Neuron (in vitro differentiated cells): ENCODE measurements at regions not wholly inside any gene's neighbourhood (a gene's known extent, or its start where the extent isn't known, plus 50 kb on each side); places are given as distances from the start of the nearest gene placed in this dataset.
A peak's percentile ranks its signal among the peaks of the same experiment; 100 is the strongest.

Source experiments
- H2AFZ ChIP-seq: one replicate; pipeline ENCODE4 v1.6.1; 2013; ENCODE audit warnings: low read depth, mild to moderate bottlenecking, inconsistent platforms, low read length, moderate library complexity
- H3K27me3 ChIP-seq: one replicate; pipeline ENCODE4 v1.6.1; 2013; ENCODE audit warnings: low read length; ENCODE audit not compliant: insufficient read depth
- H3K36me3 ChIP-seq: one replicate; pipeline ENCODE4 v1.6.1; 2013; ENCODE audit warnings: low read length; ENCODE audit not compliant: insufficient read depth
- H3K4me1 ChIP-seq: one replicate; pipeline ENCODE4 v1.6.1; 2013; ENCODE audit warnings: low read length; ENCODE audit not compliant: insufficient read depth
- H3K4me3 ChIP-seq: 2 replicates; pipeline ENCODE4 v1.5.1; 2013; ENCODE audit warnings: mild to moderate bottlenecking, low read length, moderate library complexity
- H3K9me3 ChIP-seq: one replicate; pipeline ENCODE4 v1.6.1; 2013; ENCODE audit warnings: low read length

DNA sequence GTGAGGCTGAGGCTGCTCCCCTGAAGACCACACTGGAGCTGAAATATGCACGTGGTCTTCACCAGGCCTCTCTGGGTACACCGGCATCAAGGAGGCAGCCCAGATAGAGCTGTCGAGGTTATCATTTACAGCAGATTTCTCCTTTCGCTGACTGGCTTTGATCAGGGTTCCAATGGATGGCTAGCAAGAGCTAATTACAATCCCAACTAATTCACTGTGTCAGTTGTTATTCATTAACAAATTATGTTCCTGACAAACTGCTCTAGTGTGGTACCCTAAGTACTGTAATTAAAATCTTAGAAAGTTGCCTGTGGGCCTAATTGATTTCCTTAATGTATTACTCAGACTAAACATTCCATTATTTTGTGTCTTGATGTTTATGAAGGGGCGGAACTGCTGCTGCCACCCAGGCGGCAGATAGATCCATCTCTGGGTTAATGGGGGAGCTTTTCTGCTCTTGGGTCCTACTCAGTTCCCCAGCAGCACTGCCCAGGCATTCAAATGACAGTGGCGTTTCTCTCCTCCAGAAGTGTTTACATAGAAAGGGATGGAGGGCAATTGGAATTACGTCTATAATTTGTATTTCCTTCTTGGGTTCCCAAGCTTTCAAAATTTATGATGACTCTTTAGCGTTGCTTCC lies 71.7 kb upstream of the RAD23B start:
- no peaks in the 10 kb centered on the region for H3K36me3 ChIP-seq
- H2AFZ ChIP-seq: no peak overlapping the region
- H3K4me1 ChIP-seq: peaks cover 3% of the 10 kb centered on the region
- H3K27me3 ChIP-seq: no peaks in the 10 kb centered on the region
- H3K9me3 ChIP-seq: no peaks in the 10 kb centered on the region
- no peak overlapping the region for H3K4me3 ChIP-seq

GRCh38 chr9:107212613-107213012 lies 70.5 kb upstream of the RAD23B start:
- H3K9me3 ChIP-seq: no peaks in the 10 kb centered on the region
- no peak overlapping the region for H2AFZ ChIP-seq
- peaks cover 3% of the 10 kb centered on the region for H3K4me1 ChIP-seq
- H3K4me3 ChIP-seq: no peak overlapping the region
- no peaks in the 10 kb centered on the region for H3K36me3 ChIP-seq
- H3K27me3 ChIP-seq: no peaks in the 10 kb centered on the region

GRCh38 chr9:107213080-107213479 lies 70.0 kb upstream of the RAD23B start:
- no peak overlapping the region for H2AFZ ChIP-seq
- H3K4me1 ChIP-seq: peaks cover 2% of the 10 kb centered on the region
- H3K27me3 ChIP-seq: no peaks in the 10 kb centered on the region
- no peaks in the 10 kb centered on the region for H3K36me3 ChIP-seq
- H3K4me3 ChIP-seq: no peak overlapping the region
- H3K9me3 ChIP-seq: no peaks in the 10 kb centered on the region

DNA sequence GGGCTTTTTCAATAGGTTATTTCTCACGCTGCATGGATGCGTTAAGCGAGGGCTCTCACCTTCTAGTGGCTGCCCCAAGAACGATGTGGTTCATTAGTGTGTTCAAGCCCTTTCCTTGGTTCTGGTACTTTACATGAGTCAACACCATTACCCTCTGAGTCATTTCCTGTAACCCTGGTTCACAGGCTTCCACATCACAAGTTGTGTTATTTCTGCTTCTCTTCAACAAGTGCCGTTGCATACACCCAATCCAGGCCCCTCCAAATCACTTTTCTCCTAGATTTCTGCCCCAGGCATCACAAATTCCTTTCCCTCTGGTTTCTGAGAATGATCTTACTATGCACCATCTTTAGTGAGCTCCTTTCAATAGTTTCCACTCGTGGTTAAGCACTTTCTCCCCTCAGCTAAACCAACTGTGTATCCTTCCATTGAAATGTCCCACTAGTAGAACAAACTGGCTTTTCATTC lies 69.5 kb upstream of the RAD23B start:
- Histone ChIP-seq H3K4me3 (no peak overlapping the region), H3K9me3 (no peaks in the 10 kb centered on the region), H2AFZ (no peak overlapping the region), H3K27me3 (no peaks in the 10 kb centered on the region), H3K36me3 (no peaks in the 10 kb centered on the region), H3K4me1 (no peaks in the 10 kb centered on the region)

DNA sequence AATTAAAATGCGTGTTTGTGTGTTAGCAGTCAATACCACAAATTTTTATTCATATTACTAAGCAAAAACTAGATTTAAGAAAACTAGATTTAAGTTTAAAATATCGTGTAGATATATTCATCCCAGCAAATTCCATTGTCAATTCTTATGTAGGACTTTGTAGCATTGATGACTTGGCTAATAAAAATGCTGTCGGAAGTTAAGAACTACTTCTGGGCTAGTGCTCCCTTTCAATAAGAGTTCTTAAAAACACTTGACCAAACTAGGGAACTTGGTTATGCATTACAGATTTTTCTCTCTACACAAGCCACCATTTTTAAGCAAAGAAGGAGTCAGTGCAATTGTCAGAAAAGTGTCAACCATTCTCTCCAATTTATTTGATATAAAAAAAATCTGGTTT lies 68.7 kb upstream of the RAD23B start:
- H3K9me3 ChIP-seq: no peaks in the 10 kb centered on the region
- no peak overlapping the region for H2AFZ ChIP-seq
- H3K4me3 ChIP-seq: no peak overlapping the region
- no peaks in the 10 kb centered on the region for H3K27me3 ChIP-seq
- no peaks in the 10 kb centered on the region for H3K36me3 ChIP-seq
- no peaks in the 10 kb centered on the region for H3K4me1 ChIP-seq

GRCh38 chr9:107214915-107215314 lies 68.2 kb upstream of the RAD23B start:
- H3K4me1 ChIP-seq: no peaks in the 10 kb centered on the region
- no peak overlapping the region for H2AFZ ChIP-seq
- no peaks in the 10 kb centered on the region for H3K36me3 ChIP-seq
- H3K9me3 ChIP-seq: no peaks in the 10 kb centered on the region
- no peak overlapping the region for H3K4me3 ChIP-seq
- H3K27me3 ChIP-seq: no peaks in the 10 kb centered on the region

DNA sequence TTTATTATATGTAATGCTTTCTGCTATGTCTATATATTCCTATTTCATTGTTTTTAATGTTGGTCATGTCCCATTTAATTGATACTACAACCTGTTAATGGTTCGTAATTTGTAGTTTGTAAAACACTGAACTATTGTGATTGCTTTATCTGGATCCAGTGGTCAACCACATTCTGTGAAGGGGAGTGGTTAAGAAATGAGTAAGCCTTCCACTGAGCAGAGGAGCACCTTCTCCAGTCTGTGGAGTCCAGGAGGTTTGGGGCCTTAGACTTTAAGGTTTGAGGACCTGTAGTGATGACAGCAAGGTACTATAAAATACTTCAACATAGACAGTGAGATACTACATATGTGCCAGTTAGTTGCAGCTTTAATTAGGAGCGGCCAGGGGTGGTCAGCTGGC lies 67.7 kb upstream of the RAD23B start:
- Histone ChIP-seq H3K27me3 (no peaks in the 10 kb centered on the region), H3K36me3 (no peaks in the 10 kb centered on the region), H3K4me1 (no peaks in the 10 kb centered on the region), H3K4me3 (no peak overlapping the region), H2AFZ (no peak overlapping the region), H3K9me3 (no peaks in the 10 kb centered on the region)

GRCh38 chr9:107216329-107216728 lies 66.8 kb upstream of the RAD23B start:
- no peaks in the 10 kb centered on the region for H3K9me3 ChIP-seq
- H3K36me3 ChIP-seq: no peaks in the 10 kb centered on the region
- no peak overlapping the region for H3K4me3 ChIP-seq
- H2AFZ ChIP-seq: no peak overlapping the region
- peaks cover 1% of the 10 kb centered on the region for H3K4me1 ChIP-seq
- no peaks in the 10 kb centered on the region for H3K27me3 ChIP-seq

GRCh38 chr9:107218829-107219485 lies 64.1 kb upstream of the RAD23B start:
- H3K27me3 ChIP-seq: no peaks in the 10 kb centered on the region
- no peak overlapping the region for H3K4me3 ChIP-seq
- H3K4me1 ChIP-seq: peaks cover 11% of the 10 kb centered on the region
- no peaks in the 10 kb centered on the region for H3K36me3 ChIP-seq
- no peaks in the 10 kb centered on the region for H3K9me3 ChIP-seq
- no peak overlapping the region for H2AFZ ChIP-seq

- Histone ChIP-seq H3K36me3 (no peaks in the 10 kb centered on the region), H3K9me3 (no peaks in the 10 kb centered on the region), H3K4me3 (no peak overlapping the region), H3K4me1 (peaks cover 11% of the 10 kb centered on the region), H2AFZ (no peak overlapping the region), H3K27me3 (no peaks in the 10 kb centered on the region)
These were observed 63.5 kb upstream of the RAD23B start for GRCh38 chr9:107219486-107220077.

DNA sequence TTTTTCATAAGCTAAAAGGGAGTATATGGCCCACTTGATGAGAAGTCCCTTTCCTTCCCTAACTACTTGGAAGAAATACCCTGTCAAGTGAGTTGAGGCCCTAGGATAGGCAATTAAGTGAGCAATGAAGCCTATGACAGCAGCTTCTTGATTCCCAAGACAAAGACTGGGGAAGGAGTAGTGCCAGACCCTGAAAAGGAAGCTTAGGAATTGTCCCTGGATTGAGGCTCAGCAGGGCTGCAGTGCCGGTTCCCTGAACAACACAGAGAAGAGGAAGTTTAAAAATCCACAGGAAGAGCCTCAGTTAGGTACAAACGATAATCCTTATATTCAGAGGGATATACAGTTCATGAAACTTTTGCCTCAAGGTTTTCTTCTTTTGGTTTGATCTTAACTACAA lies 61.8 kb upstream of the RAD23B start:
- H3K9me3 ChIP-seq: no peaks in the 10 kb centered on the region

GRCh38 chr9:107222020-107222522 lies 61.0 kb upstream of the RAD23B start:
- Histone ChIP-seq H3K4me3 (no peak overlapping the region), H2AFZ (peak overlapping the region; percentile 62)

More for the DNA sequence above, 61.8 kb upstream of the RAD23B start:
- H3K36me3 ChIP-seq: no peaks in the 10 kb centered on the region
- H2AFZ ChIP-seq: peak overlapping the region; percentile 62
- no peaks in the 10 kb centered on the region for H3K27me3 ChIP-seq
- no peak overlapping the region for H3K4me3 ChIP-seq
- H3K4me1 ChIP-seq: peaks cover 11% of the 10 kb centered on the region

GRCh38 chr9:107223381-107223780 lies 59.7 kb upstream of the RAD23B start:
- Histone ChIP-seq H3K27me3 (no peaks in the 10 kb centered on the region), H3K9me3 (no peaks in the 10 kb centered on the region), H3K4me1 (peaks cover 13% of the 10 kb centered on the region), H3K4me3 (no peak overlapping the region), H2AFZ (no peak overlapping the region), H3K36me3 (no peaks in the 10 kb centered on the region)

More at GRCh38 chr9:107222020-107222522, 61.0 kb upstream of the RAD23B start:
- Histone ChIP-seq H3K27me3 (no peaks in the 10 kb centered on the region), H3K4me1 (peaks cover 11% of the 10 kb centered on the region), H3K36me3 (no peaks in the 10 kb centered on the region), H3K9me3 (no peaks in the 10 kb centered on the region)
